Breast epithelium (tissue), 3 donors: ENCODE measurements at regions not wholly inside any gene's neighbourhood (a gene's known extent, or its start where the extent isn't known, plus 50 kb on each side); places are given as distances from the start of the nearest gene placed in this dataset.

ENCODE experiments used
- POLR2A ChIP-seq: fragments of 450-650 bp; IDR thresholded peaks from one replicate; pipeline ENCODE4 v1.6.1; 2016; ENCODE audit warnings: antibody characterized with exemption, mild to moderate bottlenecking, moderate library complexity
- POLR2AphosphoS5 ChIP-seq, 3 donors: sonication (generic); formaldehyde crosslinking; IDR thresholded peaks; one replicate each; pipeline ENCODE4 v1.6.1; 2017; ENCODE audit warnings: antibody characterized with exemption in 3 of 3
- TF ChIP-seq, protein P1 (sequence below), 3 donors: fragments of 450-650 bp; IDR thresholded peaks; one replicate each; pipeline ENCODE4 v1.5.1; 2016 to 2017; ENCODE audit warnings: antibody characterized with exemption in 3 of 3, mild to moderate bottlenecking in 3 of 3, moderate library complexity in 3 of 3

DNA sequence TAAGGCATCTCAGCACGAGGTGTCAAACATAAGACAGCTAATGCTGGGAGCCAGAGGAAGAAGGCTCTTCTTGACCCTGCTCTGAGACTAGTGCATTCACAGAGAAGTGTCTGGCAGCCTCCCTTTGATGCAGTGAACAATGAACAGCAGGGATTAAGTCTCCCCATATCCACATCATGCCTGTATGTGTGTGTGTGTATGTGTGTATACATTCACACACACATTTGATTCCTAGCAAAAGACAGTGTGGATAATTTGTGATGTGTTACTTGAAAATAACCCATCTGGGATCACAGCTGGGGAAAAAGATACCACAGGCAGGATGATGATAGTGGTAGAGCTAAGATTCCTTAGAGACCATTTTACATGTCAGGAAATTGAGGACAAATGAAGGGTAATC lies 485.9 kb upstream of the GOT2 start:
- TF ChIP-seq POLR2A (no peak), POLR2AphosphoS5 (IDR thresholded peaks at IDR 0.05) (no peak)
- TF ChIP-seq, protein P1, sequence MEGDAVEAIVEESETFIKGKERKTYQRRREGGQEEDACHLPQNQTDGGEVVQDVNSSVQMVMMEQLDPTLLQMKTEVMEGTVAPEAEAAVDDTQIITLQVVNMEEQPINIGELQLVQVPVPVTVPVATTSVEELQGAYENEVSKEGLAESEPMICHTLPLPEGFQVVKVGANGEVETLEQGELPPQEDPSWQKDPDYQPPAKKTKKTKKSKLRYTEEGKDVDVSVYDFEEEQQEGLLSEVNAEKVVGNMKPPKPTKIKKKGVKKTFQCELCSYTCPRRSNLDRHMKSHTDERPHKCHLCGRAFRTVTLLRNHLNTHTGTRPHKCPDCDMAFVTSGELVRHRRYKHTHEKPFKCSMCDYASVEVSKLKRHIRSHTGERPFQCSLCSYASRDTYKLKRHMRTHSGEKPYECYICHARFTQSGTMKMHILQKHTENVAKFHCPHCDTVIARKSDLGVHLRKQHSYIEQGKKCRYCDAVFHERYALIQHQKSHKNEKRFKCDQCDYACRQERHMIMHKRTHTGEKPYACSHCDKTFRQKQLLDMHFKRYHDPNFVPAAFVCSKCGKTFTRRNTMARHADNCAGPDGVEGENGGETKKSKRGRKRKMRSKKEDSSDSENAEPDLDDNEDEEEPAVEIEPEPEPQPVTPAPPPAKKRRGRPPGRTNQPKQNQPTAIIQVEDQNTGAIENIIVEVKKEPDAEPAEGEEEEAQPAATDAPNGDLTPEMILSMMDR (IDR thresholded peaks at IDR 0.05), result no peak
